Epithelial cell of esophagus (primary cell): ENCODE measurements at regions not wholly inside any gene's neighbourhood (a gene's known extent, or its start where the extent isn't known, plus 50 kb on each side); places are given as distances from the start of the nearest gene placed in this dataset.
"Not testable (repeated sequence)": the region's sequence is repeated elsewhere in the genome, so short reads cannot be mapped to it uniquely, and the experiment has no call there.

Experiments
- DNase-seq: peaks from one replicate; pipeline ENCODE4 v3.0.0; 2010; ENCODE audit warnings: low read depth
- H3K4me3 ChIP-seq: 2 replicates; pipeline ENCODE4 v1.5.1; 2011; ENCODE audit warnings: mild to moderate bottlenecking, low read length, control low read depth
- TF ChIP-seq, protein P1 (sequence below): IDR thresholded peaks from 2 replicates; pipeline ENCODE4 v1.5.1; 2011; ENCODE audit warnings: low read depth, mild to moderate bottlenecking, low read length, control low read depth, inconsistent platforms; ENCODE audit not compliant: insufficient read depth; ENCODE audit errors: missing control alignments

DNA sequence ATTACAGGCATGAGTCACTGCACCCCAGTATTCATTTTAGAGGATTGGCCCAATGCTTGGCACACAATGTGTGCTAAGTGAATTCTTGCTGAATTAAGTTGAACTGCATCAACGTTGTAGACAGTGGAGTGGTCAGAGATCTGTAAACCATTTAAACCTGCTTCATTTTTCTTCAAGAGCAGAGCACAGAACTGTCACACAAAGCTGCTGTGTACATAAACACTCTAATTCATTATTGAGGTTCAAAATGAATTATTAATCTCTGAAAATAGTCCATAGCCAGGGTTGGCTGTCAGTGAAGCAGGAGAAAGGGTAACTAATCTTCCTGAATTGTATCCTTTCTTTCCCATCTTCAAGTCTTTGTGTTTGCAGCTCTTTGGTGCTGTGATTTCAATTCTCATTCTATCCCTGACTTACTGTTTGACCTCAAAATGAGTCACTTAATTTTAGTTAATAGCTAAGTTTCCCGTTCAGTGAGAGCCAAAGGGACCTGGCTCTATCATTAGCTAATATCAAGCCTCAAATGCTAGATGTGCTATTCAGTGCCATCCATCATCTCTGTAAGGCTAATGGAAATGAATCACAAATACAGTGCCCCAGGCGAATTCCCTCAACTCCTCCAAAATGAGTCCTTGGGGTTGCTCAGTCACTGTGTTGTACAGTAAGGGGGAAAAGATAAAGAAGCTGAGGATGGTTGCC, 77.0 kb upstream of the TSC22D1 start:
- DNase-seq = peak; percentile 63
- H3K4me3 ChIP-seq = no peak overlapping the region
- TF ChIP-seq, protein P1, sequence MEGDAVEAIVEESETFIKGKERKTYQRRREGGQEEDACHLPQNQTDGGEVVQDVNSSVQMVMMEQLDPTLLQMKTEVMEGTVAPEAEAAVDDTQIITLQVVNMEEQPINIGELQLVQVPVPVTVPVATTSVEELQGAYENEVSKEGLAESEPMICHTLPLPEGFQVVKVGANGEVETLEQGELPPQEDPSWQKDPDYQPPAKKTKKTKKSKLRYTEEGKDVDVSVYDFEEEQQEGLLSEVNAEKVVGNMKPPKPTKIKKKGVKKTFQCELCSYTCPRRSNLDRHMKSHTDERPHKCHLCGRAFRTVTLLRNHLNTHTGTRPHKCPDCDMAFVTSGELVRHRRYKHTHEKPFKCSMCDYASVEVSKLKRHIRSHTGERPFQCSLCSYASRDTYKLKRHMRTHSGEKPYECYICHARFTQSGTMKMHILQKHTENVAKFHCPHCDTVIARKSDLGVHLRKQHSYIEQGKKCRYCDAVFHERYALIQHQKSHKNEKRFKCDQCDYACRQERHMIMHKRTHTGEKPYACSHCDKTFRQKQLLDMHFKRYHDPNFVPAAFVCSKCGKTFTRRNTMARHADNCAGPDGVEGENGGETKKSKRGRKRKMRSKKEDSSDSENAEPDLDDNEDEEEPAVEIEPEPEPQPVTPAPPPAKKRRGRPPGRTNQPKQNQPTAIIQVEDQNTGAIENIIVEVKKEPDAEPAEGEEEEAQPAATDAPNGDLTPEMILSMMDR = no peak

DNA sequence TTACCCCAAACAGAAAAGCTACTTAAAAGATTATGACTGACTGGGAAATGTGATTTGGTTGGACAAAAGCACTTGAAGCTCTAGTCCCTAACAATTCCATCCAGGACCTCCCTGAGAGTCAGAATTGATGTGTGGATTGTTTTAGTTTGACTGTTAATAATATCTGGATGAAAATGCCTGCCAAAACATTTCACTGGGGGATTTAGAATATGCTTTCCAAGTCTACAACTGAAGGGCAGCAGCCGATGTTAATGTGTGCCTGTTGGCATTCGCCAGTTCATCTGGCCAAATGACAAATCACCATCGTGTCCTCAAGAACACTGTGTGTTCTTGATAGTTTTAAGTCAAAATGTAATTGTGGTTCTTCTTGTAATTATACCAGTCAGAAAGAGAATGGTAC, 76.0 kb upstream of the TSC22D1 start:
- TF ChIP-seq, protein P1 = no peak
- no peak overlapping the region for H3K4me3 ChIP-seq
- DNase-seq = no peak

DNA sequence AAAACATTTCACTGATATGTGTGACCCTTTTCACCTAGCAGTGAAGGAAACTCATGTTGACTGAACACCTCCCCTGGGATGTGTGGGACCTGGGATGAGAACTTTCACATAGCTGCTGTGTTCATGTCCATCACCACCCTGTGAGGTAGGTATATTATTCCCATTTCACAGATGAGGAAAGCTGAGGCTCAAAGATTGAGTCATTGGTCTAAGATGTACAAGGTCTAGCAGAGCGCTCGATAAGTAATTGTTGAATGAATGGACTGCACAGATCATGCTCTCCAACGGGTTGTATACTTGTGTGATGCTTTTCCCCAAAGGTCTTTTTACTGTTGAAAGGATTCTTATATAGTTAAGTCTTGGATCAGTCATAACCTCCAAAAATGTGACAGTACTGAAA, 75.6 kb upstream of the TSC22D1 start:
- TF ChIP-seq, protein P1 = no peak
- no peak overlapping the region for H3K4me3 ChIP-seq
- DNase-seq = no peak

DNA sequence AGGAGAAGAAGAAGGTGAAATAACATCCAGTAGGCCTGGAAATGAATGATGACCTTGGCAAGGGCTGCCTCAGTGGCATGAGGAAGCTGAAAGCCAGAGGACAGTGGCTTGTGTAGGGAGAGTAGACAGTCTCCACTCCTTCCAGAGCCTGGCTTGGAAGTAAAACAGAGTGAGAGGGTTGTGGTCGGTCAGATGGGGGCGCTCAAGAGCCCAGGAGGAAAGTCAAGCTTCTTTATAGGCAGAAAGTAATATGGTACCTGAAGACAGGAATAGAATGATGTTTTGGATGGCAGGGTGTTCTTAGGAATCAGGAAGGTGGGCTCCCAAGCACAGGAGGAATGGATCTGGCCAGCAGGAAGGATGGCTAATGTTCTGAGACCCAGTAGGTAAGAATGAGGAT, 75.1 kb upstream of the TSC22D1 start:
- TF ChIP-seq, protein P1 = peak; percentile 17
- no peak overlapping the region for H3K4me3 ChIP-seq
- peak; percentile 18 for DNase-seq

DNA sequence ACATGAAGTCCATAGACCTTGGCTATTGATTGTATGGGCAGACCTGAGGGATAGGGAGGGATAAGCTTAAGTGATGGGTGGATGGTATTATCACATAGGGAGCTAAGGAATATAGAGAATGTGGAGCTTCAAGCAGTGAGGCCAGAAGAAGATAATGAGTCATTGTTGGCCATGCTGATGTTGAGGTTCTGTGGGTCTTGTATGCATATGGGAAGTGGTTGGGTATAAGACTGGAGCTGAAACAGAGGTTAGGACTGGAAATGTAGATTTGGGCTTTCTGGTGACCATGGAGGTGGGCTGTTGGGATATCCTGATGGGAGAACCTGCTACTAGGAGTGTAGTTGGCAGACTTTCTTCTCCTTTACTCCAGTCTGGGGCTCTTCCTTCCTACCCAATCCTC, 73.7 kb upstream of the TSC22D1 start:
- TF ChIP-seq, protein P1 = no peak
- H3K4me3 ChIP-seq = no peak overlapping the region
- DNase-seq = no peak

DNA sequence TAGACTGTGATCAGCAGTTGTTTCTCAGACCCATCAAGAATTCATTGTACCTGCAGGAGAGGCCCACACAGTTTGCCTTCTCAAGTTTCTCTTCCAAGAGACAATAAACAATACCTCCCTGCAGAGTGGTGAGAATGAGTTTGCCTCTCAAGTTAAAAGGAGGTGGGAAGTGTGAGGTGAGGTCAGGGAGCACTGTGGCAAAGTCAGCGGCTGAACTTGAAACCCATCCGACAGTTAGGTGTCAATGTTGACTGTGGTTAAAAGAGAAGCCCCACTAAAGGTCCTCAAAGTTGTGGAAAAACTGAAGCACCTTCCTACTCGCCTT, 72.9 kb upstream of the TSC22D1 start:
- H3K4me3 ChIP-seq = no peak overlapping the region
- TF ChIP-seq, protein P1 = no peak
- DNase-seq = no peak

DNA sequence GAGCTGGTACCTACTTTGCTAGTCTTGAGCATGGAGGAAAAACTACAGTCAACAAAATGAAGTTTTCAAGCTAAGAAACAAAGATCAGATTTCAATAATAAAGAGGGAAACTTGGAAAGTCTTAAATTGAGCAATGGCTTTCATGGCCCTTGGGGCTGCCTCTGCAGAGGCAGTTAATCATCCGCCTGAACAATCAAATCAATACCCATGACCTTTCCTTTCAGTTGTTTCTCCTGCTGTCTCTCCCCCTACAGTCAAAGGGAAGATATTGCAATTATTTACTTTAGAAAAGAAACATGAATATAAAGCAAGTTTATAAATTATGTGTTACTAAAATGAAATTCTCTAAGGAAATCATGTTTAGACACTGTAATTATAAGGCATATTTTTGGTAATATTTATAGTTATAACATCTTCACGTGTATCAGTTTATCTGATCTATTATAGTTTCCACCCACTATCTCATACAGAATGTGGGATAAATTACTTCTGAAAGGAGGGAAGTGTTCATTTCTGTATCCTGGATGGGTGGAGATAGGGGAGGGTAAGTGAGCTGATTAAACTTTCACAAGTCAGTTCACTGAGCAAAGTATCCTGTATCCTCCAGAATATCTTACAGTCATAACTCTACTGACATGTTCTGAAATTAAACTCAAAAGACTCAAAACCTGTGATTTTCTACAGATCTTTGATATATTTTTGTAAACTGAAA, 72.4 kb upstream of the TSC22D1 start:
- H3K4me3 ChIP-seq = no peak overlapping the region
- DNase-seq = peak; percentile 42

DNA sequence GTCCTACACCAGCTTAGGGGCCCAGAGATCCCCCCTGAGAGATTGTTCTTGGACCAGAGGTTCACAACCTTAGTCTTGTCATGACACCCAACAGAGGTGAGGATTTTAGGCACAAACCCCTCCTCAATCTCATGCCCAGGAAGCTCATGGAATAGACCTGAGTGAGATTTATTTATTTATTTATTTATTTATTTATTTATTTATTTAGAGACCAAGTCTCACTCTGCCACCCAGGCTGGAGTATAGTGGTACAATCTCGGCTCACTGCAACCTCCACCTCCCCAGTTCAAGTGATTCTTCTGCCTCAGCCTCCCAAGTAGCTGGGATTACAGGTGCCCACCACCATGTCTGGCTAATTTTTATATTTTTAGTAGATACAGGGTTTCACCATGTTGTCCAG, 71.4 kb upstream of the TSC22D1 start:
- not testable (repeated sequence) for DNase-seq, H3K4me3 ChIP-seq

More for the DNA sequence above, 72.4 kb upstream of the TSC22D1 start:
- TF ChIP-seq, protein P1 = peak; percentile 25
